ENCODE measurements at regions not wholly inside any gene's neighbourhood (a gene's known extent, or its start where the extent isn't known, plus 50 kb on each side); places are given as distances from the start of the nearest gene placed in this dataset.
"Not testable (repeated sequence)": the region's sequence is repeated elsewhere in the genome, so short reads cannot be mapped to it uniquely, and the experiment has no call there.

- H3K27me3 ChIP-seq, result no peaks in the 10 kb centered on the region
- H3K4me1 ChIP-seq, result peaks cover 10% of the 10 kb centered on the region
- H3K36me3 ChIP-seq (ENCODE audit: low read depth, missing control alignments), result no peaks in the 10 kb centered on the region
- H3K9me3 ChIP-seq, result no peaks in the 10 kb centered on the region
- DNase-seq, result no peak
- TF ChIP-seq CTCF (IDR thresholded peaks at IDR 0.05) (no peak), POLR2A (IDR thresholded peaks at IDR 0.05) (no peak)
- no peak overlapping the region for H3K4me3 ChIP-seq
- H3K27ac ChIP-seq, result no peak overlapping the region
- 85 to 88% methylated on average over 6 of the region's 6 CpGs for WGBS, 2 donors
- intact Hi-C loops (cut with DNase I; ENCODE audit: low total_unique reads), result no loop called here
Measured at GRCh38 chr16:22692916-22693637, 120.9 kb upstream of the HS3ST2 start.

- peaks cover 10% of the 10 kb centered on the region for H3K4me1 ChIP-seq
Measured at GRCh38 chr16:22693638-22694340, 120.2 kb upstream of the HS3ST2 start.

GRCh38 chr16:22694887-22695382 lies 119.0 kb upstream of the HS3ST2 start:
- H3K36me3 ChIP-seq (ENCODE audit: low read depth, missing control alignments), result no peaks in the 10 kb centered on the region
- intact Hi-C loops (cut with DNase I; ENCODE audit: low total_unique reads), result loop anchor here (5.0 kb wide), 1 partner anchor 1113 kb away; no protein-coding TSS in a partner anchor
- no peaks in the 10 kb centered on the region for H3K9me3 ChIP-seq
- no peak overlapping the region for H3K4me3 ChIP-seq
- no peaks in the 10 kb centered on the region for H3K27me3 ChIP-seq
- peak; percentile 32 for DNase-seq
- H3K27ac ChIP-seq, result peak overlapping the region; percentile 0 to 75
- TF ChIP-seq CTCF (IDR thresholded peaks at IDR 0.05) (no peak), POLR2A (IDR thresholded peaks at IDR 0.05) (no peak)
- 55 to 59% methylated on average over 6 of the region's 6 CpGs for WGBS, 2 donors
- H3K4me1 ChIP-seq, result peaks cover 10% of the 10 kb centered on the region

More at GRCh38 chr16:22693638-22694340, 120.2 kb upstream of the HS3ST2 start:
- 89 to 91% methylated on average over 8 of the region's 8 CpGs for WGBS, 2 donors
- Histone ChIP-seq H3K9me3 (no peaks in the 10 kb centered on the region), H3K27me3 (no peaks in the 10 kb centered on the region), H3K27ac (no peak overlapping the region), H3K36me3 (ENCODE audit: low read depth, missing control alignments) (no peaks in the 10 kb centered on the region), H3K4me3 (no peak overlapping the region)
- no peak for DNase-seq
- intact Hi-C loops (cut with DNase I; ENCODE audit: low total_unique reads), result no loop called here
- TF ChIP-seq CTCF (IDR thresholded peaks at IDR 0.05) (no peak), POLR2A (IDR thresholded peaks at IDR 0.05) (no peak)

- DNase-seq; H3K27me3 ChIP-seq; H3K9me3 ChIP-seq; H3K4me3 ChIP-seq; H3K36me3 ChIP-seq (ENCODE audit: low read depth, missing control alignments); H3K4me1 ChIP-seq: not testable (repeated sequence)
- WGBS, 2 donors, result 97 to 98% methylated on average over 7 of the region's 7 CpGs
- intact Hi-C loops (cut with DNase I; ENCODE audit: low total_unique reads), result loop anchor here (5.0 kb wide), 1 partner anchor 1113 kb away; no protein-coding TSS in a partner anchor
- H3K27ac ChIP-seq, result peak overlapping the region; percentile 0 to 75
Measured at GRCh38 chr16:22695773-22696172, 118.2 kb upstream of the HS3ST2 start.

GRCh38 chr16:22699356-22699755 lies 114.6 kb upstream of the HS3ST2 start:
- H3K27me3 ChIP-seq, result no peaks in the 10 kb centered on the region
- H3K36me3 ChIP-seq (ENCODE audit: low read depth, missing control alignments), result no peaks in the 10 kb centered on the region
- DNase-seq, result no peak
- intact Hi-C loops (cut with DNase I; ENCODE audit: low total_unique reads), result loop anchor here (5.0 kb wide), 1 partner anchor 1117 kb away; no protein-coding TSS in a partner anchor
- no peak overlapping the region for H3K27ac ChIP-seq
- peaks cover 5% of the 10 kb centered on the region for H3K4me1 ChIP-seq
- no peak for TF ChIP-seq POLR2A (IDR thresholded peaks at IDR 0.05)
- TF ChIP-seq CTCF (IDR thresholded peaks at IDR 0.05), result no peak
- no peaks in the 10 kb centered on the region for H3K9me3 ChIP-seq
- WGBS, 2 donors, result 92 to 94% methylated on average over 5 of the region's 5 CpGs
- H3K4me3 ChIP-seq, result no peak overlapping the region

Data from testis (tissue), 2 donors.